ENCODE measurements at regions not wholly inside any gene's neighbourhood (a gene's known extent, or its start where the extent isn't known, plus 50 kb on each side); places are given as distances from the start of the nearest gene placed in this dataset.
"Not testable (repeated sequence)": the region's sequence is repeated elsewhere in the genome, so short reads cannot be mapped to it uniquely, and the experiment has no call there.

DNA sequence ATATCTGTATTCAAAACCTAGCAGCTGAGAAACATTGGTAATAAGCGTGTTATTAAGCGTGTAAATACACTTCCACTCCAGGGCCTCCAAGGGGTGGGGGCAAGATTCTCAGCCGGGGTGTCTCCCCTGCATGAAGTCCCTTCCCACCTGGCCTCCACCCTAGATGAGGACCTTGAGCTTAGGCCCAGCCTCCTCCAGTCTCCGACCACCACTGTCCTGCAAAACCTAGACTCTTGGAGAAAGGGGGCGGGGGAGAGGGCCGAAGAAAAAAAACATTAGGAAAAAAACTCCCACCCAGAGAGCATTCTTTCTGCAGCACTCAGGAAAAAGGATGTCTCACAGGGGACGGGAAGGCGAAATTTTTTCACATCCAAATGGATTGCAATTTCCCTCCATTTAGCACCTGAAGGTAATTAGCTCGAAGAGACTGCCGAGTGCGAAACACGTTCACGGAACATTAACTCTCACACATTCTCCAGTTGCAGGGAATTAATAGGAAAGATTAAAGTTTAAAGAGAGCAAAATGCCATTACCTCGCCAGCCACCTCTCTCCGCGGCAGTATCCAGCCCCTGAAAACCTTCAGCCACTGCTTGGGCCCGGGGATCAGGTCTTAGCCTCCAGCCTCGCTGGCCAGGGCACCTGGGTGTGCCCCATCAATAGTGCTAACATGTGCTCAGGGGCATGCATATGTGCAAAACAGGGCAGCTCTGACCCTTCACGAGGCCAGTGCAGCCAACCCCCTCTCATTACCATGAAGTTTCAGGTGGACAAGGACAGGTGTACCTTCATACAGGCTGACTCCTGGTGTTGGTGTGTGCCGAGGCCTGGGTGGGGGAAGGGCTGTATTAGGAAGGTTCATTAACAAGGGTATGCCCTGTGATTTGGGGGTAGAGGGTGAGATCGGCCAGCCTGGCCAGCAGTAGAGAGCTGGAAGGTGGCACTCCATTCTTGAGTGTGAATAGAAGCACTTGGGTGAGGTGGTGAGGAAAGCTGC, 77.2 kb downstream of the HIF1AN start:
- DNase-seq: no peak

DNA sequence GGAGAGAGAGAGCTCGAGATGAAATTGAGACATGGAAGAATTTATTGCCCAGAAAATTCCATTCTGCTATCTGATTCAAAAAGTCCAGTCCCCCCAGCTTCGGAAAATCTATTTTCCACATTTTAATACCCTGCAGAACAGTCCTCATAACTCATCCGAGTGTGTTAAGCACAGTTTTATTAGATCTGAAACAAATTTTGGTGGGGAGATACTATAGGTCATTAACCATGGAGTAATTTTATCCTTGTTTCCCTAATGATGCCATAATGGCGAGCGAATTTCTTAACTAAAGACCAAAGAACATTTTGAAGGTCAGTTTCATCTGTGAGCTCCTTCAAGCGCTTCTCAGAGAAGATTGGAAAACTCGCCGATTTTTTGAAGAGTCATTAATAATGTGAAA, 78.1 kb downstream of the HIF1AN start:
- no peak for DNase-seq

DNA sequence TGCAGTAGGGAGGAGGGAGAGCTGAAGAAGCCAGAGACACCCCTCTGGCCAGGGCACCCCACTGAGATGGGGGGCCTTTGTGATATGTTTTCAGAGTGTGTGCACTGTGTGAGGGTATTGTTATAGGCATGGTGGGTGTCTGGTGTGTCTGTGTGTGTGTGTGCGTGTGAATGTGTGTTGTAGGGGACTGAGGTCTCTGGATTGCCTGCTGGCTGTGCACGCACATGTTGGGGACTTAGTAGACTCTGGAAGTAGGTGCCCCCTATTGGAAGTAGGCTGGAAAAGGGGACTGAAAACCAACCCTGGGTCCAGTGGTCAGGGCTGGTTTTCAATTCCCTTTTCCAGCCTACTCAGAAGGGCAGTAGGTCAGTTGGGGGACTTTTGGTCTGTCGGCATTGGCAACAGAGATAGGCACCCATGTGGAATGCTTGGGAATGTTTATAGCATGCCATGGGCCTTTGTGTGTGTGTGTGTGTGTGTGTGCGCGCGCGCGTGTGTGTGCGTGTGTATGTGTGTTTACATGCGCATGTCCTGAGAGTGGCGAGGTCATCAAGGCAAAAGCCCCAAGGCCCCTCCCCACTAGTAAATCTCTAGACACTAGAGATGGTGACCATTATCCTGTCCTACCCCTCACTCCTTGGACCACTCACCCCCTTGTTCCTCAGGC, 78.8 kb downstream of the HIF1AN start:
- DNase-seq: no peak

DNA sequence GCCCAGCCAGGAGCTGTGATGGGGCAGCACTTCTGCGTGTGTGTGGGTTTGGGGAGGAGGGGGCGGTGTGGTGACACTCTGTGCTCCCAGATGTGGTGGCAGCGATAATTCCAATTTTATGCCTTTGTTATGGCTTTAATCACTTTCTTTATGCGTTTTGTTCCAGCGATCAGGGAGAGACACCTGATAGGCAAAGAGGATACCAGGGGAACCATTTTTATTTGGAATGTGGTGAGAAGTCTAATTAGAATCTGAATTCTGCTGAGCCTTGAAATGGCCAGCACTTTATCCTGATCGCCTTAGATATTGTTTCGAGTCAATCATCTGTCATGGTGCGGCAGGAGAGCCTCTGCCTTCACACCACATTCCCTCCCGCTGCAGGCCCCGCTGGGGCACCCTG, 79.5 kb downstream of the HIF1AN start:
- no peak for DNase-seq

DNA sequence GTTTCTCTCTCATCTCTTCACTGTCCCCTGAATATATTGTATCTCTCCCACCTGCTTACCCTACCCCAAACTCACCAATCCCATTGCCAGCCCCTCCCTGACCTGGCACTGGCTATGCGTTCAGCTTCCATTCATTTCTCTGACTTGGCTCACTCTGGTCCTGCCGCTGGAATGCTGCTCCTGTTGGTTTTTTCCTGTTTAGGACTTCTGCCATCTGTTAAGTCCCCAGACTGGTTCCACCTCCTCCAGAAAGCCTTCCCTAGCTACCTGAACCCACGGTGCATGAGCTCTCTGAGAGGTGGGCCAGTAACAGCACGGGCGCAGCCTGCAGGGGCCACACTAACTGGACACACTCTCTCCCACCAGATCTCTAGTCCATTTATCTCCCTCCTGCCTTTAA, 80.2 kb downstream of the HIF1AN start:
- DNase-seq: no peak

DNA sequence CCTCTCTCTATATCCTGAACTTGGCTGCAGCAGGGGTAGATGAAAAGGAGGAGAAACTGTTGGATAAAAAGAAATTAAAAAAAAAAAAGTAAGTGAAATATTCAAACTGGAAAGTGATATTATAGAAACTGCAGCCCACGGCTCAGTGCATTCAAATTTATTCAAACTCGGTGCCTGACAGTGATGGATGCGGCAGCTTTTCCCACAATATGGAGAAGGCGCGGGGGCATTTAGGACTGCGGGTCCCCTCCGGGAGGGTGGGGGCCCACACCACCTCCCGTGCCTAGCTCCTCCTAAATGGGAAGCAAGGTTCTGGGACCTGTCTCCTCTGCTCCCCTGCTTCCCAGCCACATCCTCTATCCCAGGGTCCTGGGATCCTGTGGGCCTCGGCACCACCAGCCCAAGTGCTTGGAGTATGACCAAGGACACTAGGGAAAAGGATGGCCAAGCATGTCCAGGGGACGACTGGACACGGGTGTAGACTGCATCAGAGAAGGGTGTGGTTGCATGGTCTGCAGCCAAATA, 82.4 kb downstream of the HIF1AN start:
- DNase-seq: no peak

DNA sequence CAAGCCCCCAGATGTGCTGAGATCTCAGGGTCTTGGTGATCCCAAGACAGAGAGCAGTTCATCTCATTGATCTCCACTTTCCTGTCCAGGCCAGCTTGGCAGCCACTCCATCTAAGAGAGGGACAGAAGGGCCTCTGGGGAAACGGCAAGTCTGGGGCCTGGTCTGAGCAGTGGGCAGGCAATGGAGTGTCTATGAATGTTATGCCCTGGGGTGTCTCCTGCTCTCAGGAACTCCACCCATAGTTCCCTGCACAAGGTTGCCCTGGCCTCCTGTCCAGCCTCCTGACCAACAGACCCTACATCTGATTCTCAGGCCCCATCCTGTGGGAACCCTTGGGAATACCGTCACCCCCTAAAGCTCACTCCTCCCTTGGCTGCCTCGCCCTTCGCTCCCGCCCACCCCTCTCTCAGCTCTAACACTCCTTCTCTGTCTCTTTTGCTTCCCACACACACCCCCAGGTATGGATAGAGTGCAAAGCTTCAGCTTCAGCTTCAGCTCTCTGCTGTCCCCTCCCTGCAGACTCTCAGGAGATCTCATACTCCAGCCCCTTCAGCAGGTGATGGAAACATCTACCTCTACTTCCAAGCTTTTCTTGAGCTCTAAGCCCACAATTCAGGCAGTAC, 83.0 kb downstream of the HIF1AN start:
- no peak for DNase-seq

DNA sequence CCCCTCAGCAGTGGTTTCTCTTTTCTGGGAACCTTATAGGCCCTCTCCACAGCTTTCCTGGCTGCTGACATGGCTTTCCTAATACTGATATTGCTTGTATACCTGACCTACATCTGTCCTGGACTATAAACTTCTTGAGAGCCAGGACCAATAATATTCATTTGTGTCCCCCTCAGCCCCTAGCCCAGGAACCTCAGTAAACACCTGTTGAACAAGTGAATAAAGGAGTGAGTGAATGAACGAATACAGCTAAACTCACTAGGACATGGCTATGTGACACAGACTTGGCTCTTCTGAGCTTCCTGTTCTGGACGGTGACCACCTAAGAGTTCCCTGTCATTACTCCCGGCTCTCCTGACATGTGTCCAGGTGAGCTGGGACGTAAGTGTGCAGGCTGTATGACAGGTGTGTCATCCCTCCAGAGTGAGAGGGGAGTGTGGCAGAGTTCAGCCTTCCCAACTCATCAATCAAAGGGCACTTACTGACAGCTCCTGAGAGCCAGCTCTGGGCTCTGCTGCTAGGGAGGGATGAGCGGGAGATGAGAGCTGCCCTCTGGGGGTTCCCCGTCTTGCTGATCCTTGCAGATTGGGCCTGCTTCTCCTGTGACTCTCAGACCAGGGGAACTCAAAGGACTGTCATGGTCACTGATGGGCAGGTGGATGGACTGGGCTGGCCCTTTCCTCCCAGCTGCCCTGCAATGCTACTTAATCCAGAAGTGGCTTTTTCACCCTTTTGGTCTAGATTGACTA, 84.5 kb downstream of the HIF1AN start:
- DNase-seq: no peak

DNA sequence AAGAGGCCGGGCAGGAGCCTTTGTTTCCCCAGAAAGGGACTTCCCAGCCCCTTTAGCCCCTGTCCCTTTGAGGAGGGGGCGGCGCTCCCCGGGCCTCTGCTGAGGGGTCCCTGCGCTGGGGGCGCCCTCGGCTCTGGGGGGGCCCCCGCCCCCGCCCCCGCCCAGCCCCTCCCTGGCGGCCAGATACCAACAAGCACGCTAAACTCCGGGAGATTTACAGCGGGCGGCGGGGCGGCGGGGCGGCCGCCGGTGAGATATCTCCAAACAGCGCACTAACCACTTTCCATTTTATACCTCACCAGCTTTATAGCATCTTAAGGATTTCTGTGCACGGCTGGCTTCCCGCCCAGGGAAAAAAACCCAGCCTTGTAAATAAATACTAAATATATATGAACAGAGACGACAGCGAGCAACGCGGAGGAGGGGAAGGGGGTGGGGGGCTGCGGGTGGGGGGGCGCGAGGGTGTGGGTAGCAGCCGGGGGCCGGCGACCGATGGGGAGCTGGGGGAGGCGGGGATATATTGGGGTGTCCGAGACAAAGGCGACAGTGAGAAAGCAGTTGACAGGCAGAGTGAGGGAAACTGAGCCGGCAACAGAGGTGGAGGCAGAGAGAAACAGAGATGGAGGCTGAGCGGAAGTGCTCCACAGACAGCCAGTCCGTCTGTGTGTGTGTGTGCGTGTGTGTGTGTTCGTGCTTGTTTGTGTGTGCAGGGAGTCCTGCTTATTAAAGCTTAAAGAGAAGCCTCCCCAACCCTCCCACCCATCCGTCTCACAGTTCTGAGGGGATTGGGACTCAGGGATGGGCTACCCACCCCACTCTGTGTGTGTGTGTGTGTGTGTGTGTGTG, 85.8 kb downstream of the HIF1AN start:
- peak in 2 of 3 donors; percentile 5 to 18 for DNase-seq

DNA sequence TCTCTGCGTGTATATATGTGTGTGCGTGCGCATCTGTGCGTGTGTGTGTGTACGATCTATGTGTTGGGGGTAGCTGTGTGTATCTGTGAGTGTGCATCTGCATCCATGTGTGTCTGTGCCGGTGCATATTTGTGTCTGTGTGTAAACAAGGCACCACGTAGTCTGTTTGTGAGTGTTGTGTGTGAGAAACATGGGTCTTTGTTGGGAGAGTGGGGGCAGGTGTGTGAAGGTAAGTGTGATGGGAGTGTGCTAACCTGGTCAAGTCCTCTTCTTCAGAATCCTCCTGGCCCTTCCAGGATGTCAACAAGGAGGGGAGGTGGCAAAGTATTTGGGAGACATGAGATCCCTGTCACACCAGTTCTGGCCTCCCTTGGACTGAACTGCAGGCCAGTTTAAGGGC, 87.2 kb downstream of the HIF1AN start:
- no peak for DNase-seq

DNA sequence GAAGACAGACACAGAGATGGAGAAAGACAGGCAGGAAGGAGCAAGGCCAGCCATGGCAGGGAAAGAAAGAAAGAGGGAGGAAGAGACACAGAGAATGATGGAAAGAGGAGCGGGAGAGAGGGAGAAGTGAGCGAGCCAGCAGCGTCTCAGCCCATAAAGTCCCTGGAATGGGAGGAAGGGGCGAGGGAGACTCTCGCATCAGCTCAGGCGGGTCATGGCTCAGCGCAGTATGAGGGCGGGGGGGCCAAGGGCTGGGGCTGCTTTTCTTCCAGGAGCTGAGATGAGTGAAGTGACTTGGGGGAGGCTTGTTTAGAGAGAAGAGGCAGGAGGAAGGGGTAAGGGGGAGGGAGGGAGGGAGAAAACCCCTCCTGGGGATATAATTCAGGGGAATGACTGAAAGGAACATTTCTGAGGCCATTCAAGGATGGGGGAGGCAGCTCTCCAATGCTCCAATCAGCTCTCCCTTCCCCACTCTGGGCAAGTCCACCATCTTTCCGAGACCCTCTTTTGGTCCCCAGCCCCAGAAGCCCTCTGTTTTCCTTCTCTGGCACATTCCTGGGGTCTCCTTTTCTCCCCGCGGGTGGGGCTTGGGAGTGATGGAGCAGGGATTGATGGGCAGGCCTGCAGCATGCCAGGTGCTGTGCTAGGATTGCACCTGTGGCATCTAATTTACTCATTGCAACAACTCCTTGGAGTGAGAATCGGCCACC, 87.9 kb downstream of the HIF1AN start:
- no peak for DNase-seq

DNA sequence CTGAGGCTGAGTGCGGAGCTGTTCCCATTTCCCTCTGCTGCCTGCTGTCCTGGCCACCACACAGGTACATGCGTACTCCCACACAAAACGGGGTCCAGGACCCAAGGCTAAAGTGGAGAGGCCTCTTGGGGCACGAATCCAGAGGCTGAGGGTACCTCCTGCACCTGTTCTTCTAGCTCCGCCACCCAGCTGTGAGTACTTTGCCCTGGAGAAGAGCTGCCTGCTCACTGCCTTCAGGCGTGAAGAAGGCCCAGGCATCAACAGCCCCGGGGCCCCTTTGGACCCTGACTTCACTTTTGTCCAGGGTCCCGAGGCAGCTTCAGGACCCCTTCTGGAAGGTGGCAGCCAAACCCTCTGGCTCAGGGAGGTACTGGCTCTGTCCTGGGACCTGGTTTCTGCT, 88.6 kb downstream of the HIF1AN start:
- no peak for DNase-seq

DNA sequence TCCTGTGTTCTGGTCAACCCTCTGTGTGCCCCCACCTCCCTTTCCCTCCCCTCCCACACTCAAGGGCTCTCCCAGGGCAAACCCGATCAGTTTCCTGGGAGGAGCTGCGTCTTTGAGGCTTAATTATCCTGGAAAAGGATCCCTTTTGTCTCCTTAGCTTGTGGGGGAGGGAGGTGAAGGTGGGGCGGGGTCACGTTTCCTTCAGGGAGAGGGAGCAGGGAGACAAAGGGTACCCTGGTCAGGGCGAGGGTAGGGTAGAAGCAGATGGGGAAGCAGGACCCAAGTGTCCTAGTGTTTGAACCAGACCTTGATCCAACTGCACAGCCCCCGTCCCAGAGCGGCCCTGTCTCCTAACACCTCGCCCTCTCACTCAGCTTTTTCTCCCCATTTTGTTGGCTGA, 90.1 kb downstream of the HIF1AN start:
- DNase-seq: no peak

DNA sequence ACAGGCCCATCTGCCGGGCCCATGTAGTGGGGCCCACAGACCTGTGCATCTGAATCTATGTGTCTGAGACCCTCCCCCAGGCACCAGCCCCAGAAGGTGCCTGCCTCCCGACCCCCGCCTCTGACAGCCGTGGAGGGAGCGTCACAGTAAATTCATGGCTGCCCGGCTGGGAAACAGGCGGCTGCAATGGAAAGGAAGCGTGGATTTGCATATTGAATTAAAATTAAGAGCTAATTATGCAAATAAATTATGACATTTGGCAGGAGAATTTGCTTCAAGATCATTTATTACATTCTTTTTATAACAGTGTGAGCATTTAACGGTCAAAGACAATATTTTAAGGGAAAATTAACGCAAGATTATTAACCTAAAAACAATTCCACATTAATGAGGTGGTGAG, 92.3 kb downstream of the HIF1AN start:
- DNase-seq: no peak

DNA sequence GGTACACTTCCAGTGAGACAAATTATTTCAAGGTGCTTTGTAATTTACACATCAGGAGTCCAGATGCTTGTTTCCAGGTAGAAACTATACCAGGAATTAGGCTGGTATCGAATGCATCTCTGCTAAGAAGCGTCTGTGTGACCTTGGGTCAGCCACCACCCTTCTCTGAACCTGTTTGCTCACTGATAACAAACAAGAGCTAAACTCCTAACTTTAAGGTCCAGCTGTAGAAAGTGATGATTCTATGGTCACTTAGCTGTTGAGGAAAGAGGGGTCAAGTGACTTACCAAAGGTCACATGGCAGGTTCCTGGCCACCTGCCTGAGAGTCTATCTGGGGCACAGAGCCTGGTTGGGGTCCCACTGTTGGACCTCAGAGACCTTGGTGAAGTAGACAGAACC, 95.4 kb downstream of the HIF1AN start:
- no peak for DNase-seq

DNA sequence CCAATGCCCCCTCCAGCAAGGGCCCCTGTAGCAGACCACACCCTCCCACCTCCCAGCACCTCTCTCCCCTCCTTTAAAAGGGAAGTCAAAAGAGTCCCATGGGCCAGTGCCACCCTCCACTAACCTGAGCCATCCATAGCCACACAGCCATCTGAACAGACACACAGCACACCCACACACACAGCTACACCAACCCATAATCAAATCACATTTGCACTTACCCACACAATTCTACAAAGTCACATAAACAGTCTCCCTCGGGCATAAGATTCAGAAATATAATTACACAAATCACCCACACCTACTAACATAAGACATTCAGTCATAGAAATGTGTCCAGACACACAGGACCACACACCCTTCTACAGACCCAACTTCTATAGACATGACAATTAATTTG, 96.3 kb downstream of the HIF1AN start:
- DNase-seq: no peak

DNA sequence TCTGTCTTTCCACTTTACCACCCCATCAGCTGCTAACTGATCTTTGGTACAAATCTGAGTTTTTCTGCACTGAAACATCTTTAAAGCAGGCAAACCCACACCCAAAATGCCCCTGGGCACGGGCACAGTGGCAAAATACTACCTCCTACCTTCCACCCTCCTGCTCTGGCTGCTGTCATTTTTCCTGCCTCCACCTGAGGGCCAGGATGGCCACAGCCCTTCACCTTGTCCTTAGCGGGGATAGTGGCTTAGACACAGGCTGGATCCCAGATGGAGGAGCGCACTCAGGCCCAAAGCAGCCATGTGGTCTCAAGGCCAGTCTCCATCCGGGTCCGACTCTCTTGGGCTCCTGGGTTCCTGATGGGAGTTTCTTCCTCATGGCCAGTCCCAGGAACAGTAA, 98.3 kb downstream of the HIF1AN start:
- no peak for DNase-seq

DNA sequence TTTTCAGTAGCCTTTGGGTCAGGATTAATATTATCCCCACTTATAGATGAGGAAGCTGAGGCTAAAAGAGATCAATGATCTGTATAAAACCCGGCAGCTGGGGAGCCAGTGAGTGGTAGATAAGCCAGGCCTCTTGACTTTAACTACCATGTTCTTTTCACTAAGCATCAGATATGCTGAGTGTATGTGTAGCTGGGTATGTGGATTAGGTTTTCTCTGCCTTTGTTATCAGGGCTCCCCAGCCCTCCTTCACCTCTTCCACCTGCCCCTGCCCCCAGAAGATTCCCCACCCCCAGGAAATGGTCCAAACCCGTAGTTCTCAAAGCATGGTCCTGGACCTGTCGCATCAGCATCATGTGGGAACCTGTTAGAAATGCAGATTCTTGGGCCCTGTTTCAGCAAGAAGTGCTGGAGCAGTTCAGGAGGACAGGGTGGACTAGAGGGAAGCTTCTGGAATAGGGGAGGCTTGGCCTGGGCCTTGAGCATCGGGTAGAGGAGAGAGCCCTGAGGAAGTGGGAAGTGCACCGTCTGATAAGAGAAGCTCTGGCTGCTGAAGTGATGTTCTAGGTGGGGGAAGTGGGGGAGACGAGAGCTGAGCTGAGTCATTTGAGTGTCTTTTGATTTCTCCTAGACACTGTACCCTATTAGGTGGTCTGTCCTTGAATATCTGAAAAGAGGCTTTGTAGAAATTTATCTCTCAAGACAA, 101.3 kb downstream of the HIF1AN start:
- no peak for DNase-seq

DNA sequence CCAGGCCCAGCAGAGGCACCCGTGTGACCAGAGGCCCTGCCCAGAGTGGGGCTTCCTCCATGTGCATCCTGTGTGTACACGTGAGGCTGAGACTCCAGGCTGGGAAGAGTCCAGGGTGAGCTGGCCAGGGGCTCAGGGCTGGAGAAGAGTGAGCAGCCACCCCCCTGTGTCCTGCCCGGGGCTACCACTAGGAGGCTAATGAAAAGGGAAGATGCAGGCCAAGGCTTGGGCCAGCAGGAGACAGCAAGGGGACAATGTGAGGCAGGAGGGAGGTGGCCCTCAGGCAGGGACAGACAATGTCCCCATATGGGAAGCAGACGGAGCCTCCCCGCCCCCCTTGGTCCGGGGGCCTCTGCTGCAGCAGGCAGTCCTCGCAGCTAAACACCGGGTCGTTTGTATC, 102.0 kb downstream of the HIF1AN start:
- DNase-seq: no peak

DNA sequence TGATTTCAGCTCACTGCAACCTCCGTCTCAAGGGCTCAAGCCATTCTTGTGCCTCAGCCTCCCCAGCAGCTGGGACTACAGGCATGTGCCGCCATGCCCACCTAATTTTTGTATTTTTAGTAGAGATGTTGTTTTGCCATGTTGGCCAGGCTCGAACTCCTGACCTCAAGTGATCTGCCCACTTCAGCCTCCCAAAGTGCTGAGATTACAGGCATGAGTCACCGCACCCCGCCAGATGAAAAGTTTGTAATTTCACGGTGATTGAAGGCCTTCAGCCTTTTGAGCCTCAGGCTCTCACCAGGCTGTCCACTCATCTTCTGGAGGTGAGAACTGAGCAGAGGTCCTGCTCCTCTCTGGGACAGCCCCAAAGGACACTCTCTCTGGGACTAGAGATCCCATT, 103.2 kb downstream of the HIF1AN start:
- not testable (repeated sequence) for DNase-seq

Data from muscle of back (tissue), 3 donors.